ENCODE measurements at regions not wholly inside any gene's neighbourhood (a gene's known extent, or its start where the extent isn't known, plus 50 kb on each side); places are given as distances from the start of the nearest gene placed in this dataset.
"Not testable (repeated sequence)": the region's sequence is repeated elsewhere in the genome, so short reads cannot be mapped to it uniquely, and the experiment has no call there.

- no peak for DNase-seq (ENCODE audit: low read depth)
Measured at GRCh38 chr5:34447424-34447823, 208.7 kb upstream of the RAI14 start.

- no peak for DNase-seq (ENCODE audit: low read depth)
Measured at GRCh38 chr5:34449639-34450038, 206.5 kb upstream of the RAI14 start.

- DNase-seq (ENCODE audit: low read depth): no peak
Measured at GRCh38 chr5:34450338-34450737, 205.8 kb upstream of the RAI14 start.

GRCh38 chr5:34452170-34452828 is 203.8 kb upstream of the RAI14 start:
- no peak for DNase-seq (ENCODE audit: low read depth)

- no peak for DNase-seq (ENCODE audit: low read depth)
Measured at GRCh38 chr5:34455098-34455497, 201.0 kb upstream of the RAI14 start.

- no peak for DNase-seq (ENCODE audit: low read depth)
Measured at GRCh38 chr5:34459908-34460307, 196.2 kb upstream of the RAI14 start.

GRCh38 chr5:34460496-34460895 is 195.6 kb upstream of the RAI14 start:
- DNase-seq (ENCODE audit: low read depth): no peak

GRCh38 chr5:34464829-34465228 is 191.3 kb upstream of the RAI14 start:
- no peak for DNase-seq (ENCODE audit: low read depth)

- not testable (repeated sequence) for DNase-seq (ENCODE audit: low read depth)
Measured at GRCh38 chr5:34465301-34465700, 190.8 kb upstream of the RAI14 start.

- not testable (repeated sequence) for DNase-seq (ENCODE audit: low read depth)
Measured at GRCh38 chr5:34466519-34467388, 189.4 kb upstream of the RAI14 start.

GRCh38 chr5:34467436-34467835 is 188.7 kb upstream of the RAI14 start:
- no peak for DNase-seq (ENCODE audit: low read depth)

- DNase-seq (ENCODE audit: low read depth): not testable (repeated sequence)
Measured at GRCh38 chr5:34467984-34468383, 188.1 kb upstream of the RAI14 start.

- no peak for DNase-seq (ENCODE audit: low read depth)
Measured at GRCh38 chr5:34469971-34470370, 186.2 kb upstream of the RAI14 start.

GRCh38 chr5:34474573-34475021 is 181.5 kb upstream of the RAI14 start:
- DNase-seq (ENCODE audit: low read depth): no peak

GRCh38 chr5:34475249-34475966 is 180.7 kb upstream of the RAI14 start:
- no peak for DNase-seq (ENCODE audit: low read depth)

GRCh38 chr5:34476941-34477565 is 179.1 kb upstream of the RAI14 start:
- DNase-seq (ENCODE audit: low read depth): no peak

GRCh38 chr5:34480810-34481528 is 175.2 kb upstream of the RAI14 start:
- no peak for DNase-seq (ENCODE audit: low read depth)

- no peak for DNase-seq (ENCODE audit: low read depth)
Measured at GRCh38 chr5:34483442-34484033, 172.6 kb upstream of the RAI14 start.

GRCh38 chr5:34484216-34484920 is 171.8 kb upstream of the RAI14 start:
- DNase-seq (ENCODE audit: low read depth): no peak

- no peak for DNase-seq (ENCODE audit: low read depth)
Measured at GRCh38 chr5:34485768-34486030, 170.4 kb upstream of the RAI14 start.

Data from stimulated activated CD8-positive, alpha-beta memory T cell treated with anti-CD3 and anti-CD28 coated beads, Interleukin-7, amount 100 ng/mL, for 24 hours (primary cell).